H9 (cell line): ENCODE measurements at regions not wholly inside any gene's neighbourhood (a gene's known extent, or its start where the extent isn't known, plus 50 kb on each side); places are given as distances from the start of the nearest gene placed in this dataset.

Source experiments
- DNase-seq: peaks from one replicate; pipeline ENCODE4 v3.0.0-alpha.2; 2017
- H2AFZ ChIP-seq: one replicate; pipeline ENCODE4 v1.6.1; 2013; ENCODE audit warnings: mild to moderate bottlenecking, low read length, control low read depth, moderate library complexity
- H2AK5ac ChIP-seq: 2 replicates; pipeline ENCODE4 v1.6.1; 2013; ENCODE audit warnings: low read length, control low read depth, mixed read lengths; ENCODE audit not compliant: insufficient read length
- H2BK120ac ChIP-seq: one replicate; pipeline ENCODE4 v1.6.1; 2013; ENCODE audit warnings: low read depth, mild to moderate bottlenecking, low read length, control low read depth, inconsistent platforms; ENCODE audit not compliant: poor library complexity, severe bottlenecking
- H2BK12ac ChIP-seq: 2 replicates; pipeline ENCODE4 v1.6.1; 2013; ENCODE audit warnings: low read length, control low read depth, mixed read lengths, low read depth; ENCODE audit not compliant: insufficient read length
- H2BK15ac ChIP-seq: 2 replicates; pipeline ENCODE4 v1.6.1; 2013; ENCODE audit warnings: low read depth, low read length, control low read depth
- H2BK20ac ChIP-seq: one replicate; pipeline ENCODE4 v1.6.1; 2013; ENCODE audit warnings: low read depth, mild to moderate bottlenecking, low read length, control low read depth, inconsistent platforms; ENCODE audit not compliant: poor library complexity, severe bottlenecking
- H2BK5ac ChIP-seq: 2 replicates; pipeline ENCODE4 v1.6.1; 2013; ENCODE audit warnings: low read length, control low read depth, mixed read lengths; ENCODE audit not compliant: insufficient read length
- H3K14ac ChIP-seq: 2 replicates; pipeline ENCODE4 v1.6.1; 2013; ENCODE audit warnings: low read length, control low read depth; ENCODE audit not compliant: insufficient read depth
- H3K18ac ChIP-seq: 2 replicates; pipeline ENCODE4 v1.6.1; 2013; ENCODE audit warnings: low read depth, mild to moderate bottlenecking, mixed read lengths, low read length, control low read depth; ENCODE audit not compliant: insufficient read length
- H3K23ac ChIP-seq: 2 replicates; pipeline ENCODE4 v1.6.1; 2013; ENCODE audit warnings: low read length, control low read depth, mixed read lengths, low read depth; ENCODE audit not compliant: insufficient read length
- H3K23me2 ChIP-seq: 2 replicates; pipeline ENCODE4 v1.6.1; 2013; ENCODE audit warnings: low read depth, mild to moderate bottlenecking, mixed read lengths, low read length, control low read depth; ENCODE audit not compliant: insufficient read length, poor library complexity, severe bottlenecking
- H3K27ac ChIP-seq: 2 replicates; pipeline ENCODE4 v1.5.1; 2013; ENCODE audit warnings: low read length, control low read depth, mixed read lengths, low read depth; ENCODE audit not compliant: insufficient read length
- H3K27me3 ChIP-seq: 2 replicates; pipeline ENCODE4 v1.6.1; 2013; ENCODE audit warnings: low read length, control low read depth, inconsistent platforms; ENCODE audit not compliant: insufficient read depth
- H3K4ac ChIP-seq: 2 replicates; pipeline ENCODE4 v1.6.1; 2013; ENCODE audit warnings: low read depth, mild to moderate bottlenecking, control low read depth, inconsistent platforms, low read length, moderate library complexity
- H3K4me1 ChIP-seq: 2 replicates; pipeline ENCODE4 v1.6.1; 2013; ENCODE audit warnings: low read length, control low read depth, inconsistent platforms; ENCODE audit not compliant: insufficient read depth
- H3K4me2 ChIP-seq: 2 replicates; pipeline ENCODE4 v1.6.1; 2013; ENCODE audit warnings: low read length, control low read depth, mixed read lengths; ENCODE audit not compliant: insufficient read length, insufficient read depth
- H3K56ac ChIP-seq: 2 replicates; pipeline ENCODE4 v1.6.1; 2013; ENCODE audit warnings: low read depth, mild to moderate bottlenecking, mixed read lengths, low read length, control low read depth; ENCODE audit not compliant: insufficient read length
- H3K79me1 ChIP-seq: 2 replicates; pipeline ENCODE4 v1.6.1; 2013; ENCODE audit warnings: low read depth, mild to moderate bottlenecking, moderate library complexity, low read length, control low read depth, inconsistent platforms; ENCODE audit not compliant: insufficient read depth, poor library complexity, severe bottlenecking
- H3K79me2 ChIP-seq: 2 replicates; pipeline ENCODE4 v1.6.1; 2013; ENCODE audit warnings: low read length, control low read depth, inconsistent platforms; ENCODE audit not compliant: insufficient read depth
- H3K9ac ChIP-seq: 2 replicates; pipeline ENCODE4 v1.6.1; 2013; ENCODE audit warnings: low read length, control low read depth, mixed read lengths; ENCODE audit not compliant: insufficient read length; ENCODE audit errors: extremely low read depth
- H3K9me3 ChIP-seq: one replicate; pipeline ENCODE4 v1.6.1; 2013; ENCODE audit warnings: low read depth, low read length, inconsistent platforms; ENCODE audit not compliant: control insufficient read depth
- H3T11ph ChIP-seq: one replicate; pipeline ENCODE4 v1.6.1; 2013; ENCODE audit warnings: mild to moderate bottlenecking, low read length, control low read depth, inconsistent platforms
- H4K20me1 ChIP-seq: one replicate; pipeline ENCODE4 v1.6.1; 2013; ENCODE audit not compliant: control insufficient read depth, insufficient read length, insufficient read depth
- H4K5ac ChIP-seq: 2 replicates; pipeline ENCODE4 v1.6.1; 2013; ENCODE audit warnings: low read depth, mild to moderate bottlenecking, mixed read lengths, low read length, control low read depth; ENCODE audit not compliant: insufficient read length
- H4K8ac ChIP-seq: replicated peaks from 2 replicates; pipeline ENCODE4 v1.6.1; 2013; ENCODE audit warnings: low read length, control low read depth, mixed read lengths, low read depth; ENCODE audit not compliant: insufficient read length
- H4K91ac ChIP-seq: 2 replicates; pipeline ENCODE4 v1.6.1; 2013; ENCODE audit warnings: low read depth, mild to moderate bottlenecking, moderate library complexity, mixed read lengths, low read length, control low read depth; ENCODE audit not compliant: insufficient read length
- H3K27ac Mint-ChIP-seq, 3 experiments: 2 replicates in 2 of 3; 3 replicates in 1 of 3; pipeline ENCODE4 v1.8.0; 2020 to 2021; ENCODE audit warnings: mixed read lengths in 3 of 3, mild to moderate bottlenecking in 1 of 3, moderate library complexity in 1 of 3
- H3K27me3 Mint-ChIP-seq: 2 replicates; pipeline ENCODE4 v1.8.0; 2021; ENCODE audit warnings: low read depth, mild to moderate bottlenecking, moderate library complexity, mixed read lengths
- H3K36me3 Mint-ChIP-seq, 3 experiments: 2 replicates in 2 of 3; 3 replicates in 1 of 3; pipeline ENCODE4 v1.8.0; 2020 to 2021; ENCODE audit warnings: low read depth in 3 of 3, mixed read lengths in 3 of 3; ENCODE audit not compliant: insufficient read depth in 1 of 3
- H3K4me1 Mint-ChIP-seq, 2 experiments: 2 replicates each; pipeline ENCODE4 v1.8.0; 2020; ENCODE audit warnings: mixed read lengths in 2 of 2
- H3K4me3 Mint-ChIP-seq, 2 experiments: 2 replicates in 1 of 2; 3 replicates in 1 of 2; pipeline ENCODE4 v1.8.0; 2020 to 2021; ENCODE audit warnings: mild to moderate bottlenecking in 2 of 2, mixed read lengths in 2 of 2, moderate library complexity in 1 of 2
- H3K9me3 Mint-ChIP-seq, 2 experiments: 2 replicates in 1 of 2; 3 replicates in 1 of 2; pipeline ENCODE4 v1.8.0; 2020; ENCODE audit warnings: mild to moderate bottlenecking in 2 of 2, mixed read lengths in 2 of 2, moderate library complexity in 1 of 2
- WGBS: extraction: QIAGEN DNeasy Blood & Tissue Kit; methylation state at CpG from one replicate; pipeline ENCODE4 v1.1.7; 2013; ENCODE audit warnings: missing lambda C conversion rate, low lambda C conversion rate, mixed read lengths; ENCODE audit not compliant: insufficient read length; ENCODE audit errors: extremely low coverage; 5-methylcytosine and 5-hydroxymethylcytosine counted together
- TF ChIP-seq, protein P1 (sequence below): fragments of 200-600 bp; sonication (generic); conservative IDR thresholded peaks from 3 replicates; pipeline ENCODE4 v1.8.0; 2021; ENCODE audit warnings: antibody characterized with exemption, mild to moderate bottlenecking

DNA sequence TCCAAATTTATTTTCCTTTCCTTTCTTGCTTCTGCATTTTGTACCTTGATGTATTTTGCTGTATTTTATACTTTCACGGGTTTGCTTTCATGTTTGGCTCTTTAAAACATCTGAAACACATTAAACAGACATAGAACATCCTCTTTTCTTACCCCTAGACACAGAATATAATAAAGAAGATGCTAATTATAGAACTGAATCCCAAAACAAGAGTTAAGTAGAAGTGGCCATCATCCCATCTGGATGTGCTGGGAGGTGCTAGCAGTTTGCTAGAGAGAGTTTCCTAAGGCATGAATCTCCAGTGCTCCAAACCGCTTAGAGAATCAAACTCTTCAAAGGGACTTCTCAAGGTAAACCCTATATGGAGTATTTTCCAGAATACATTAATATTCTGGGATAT is 53.9 kb upstream of the GNG12 start:
- Mint-ChIP-seq H3K4me1 (peaks cover 25 to 28% of the 10 kb centered on the region in 2 experiments), H3K27ac (no peak overlapping the region)

More for the DNA sequence above, 53.9 kb upstream of the GNG12 start:
- Histone ChIP-seq H2BK20ac (no peak overlapping the region), H3T11ph (no peak overlapping the region), H3K27ac (no peak overlapping the region), H2BK5ac (no peak overlapping the region), H3K56ac (no peak overlapping the region), H3K4me1 (peaks cover 7% of the 10 kb centered on the region; the same call in 1 of the 2 replicates), H4K8ac (no peak overlapping the region), H2BK120ac (no peak overlapping the region), H2BK15ac (no peak overlapping the region), H4K5ac (no peak overlapping the region), H3K79me2 (no peaks in the 10 kb centered on the region), H4K20me1 (no peaks in the 10 kb centered on the region), H3K4ac (no peak overlapping the region), H3K14ac (no peak overlapping the region), H3K18ac (no peak overlapping the region), H3K23me2 (no peaks in the 10 kb centered on the region), H4K91ac (no peak overlapping the region), H3K27me3 (no peaks in the 10 kb centered on the region), H2BK12ac (no peak overlapping the region), H2AFZ (no peak overlapping the region), H3K79me1 (no peaks in the 10 kb centered on the region), H3K9me3 (no peaks in the 10 kb centered on the region), H3K4me2 (no peak overlapping the region), H2AK5ac (no peak overlapping the region), H3K9ac (no peak overlapping the region), H3K23ac (no peak overlapping the region)
- Mint-ChIP-seq H3K27me3 (peaks cover 1% of the 10 kb centered on the region; the same call in 1 of the 2 replicates), H3K4me3 (no peak overlapping the region), H3K36me3 (no peaks in the 10 kb centered on the region), H3K9me3 (no peaks in the 10 kb centered on the region)
- TF ChIP-seq, protein P1, sequence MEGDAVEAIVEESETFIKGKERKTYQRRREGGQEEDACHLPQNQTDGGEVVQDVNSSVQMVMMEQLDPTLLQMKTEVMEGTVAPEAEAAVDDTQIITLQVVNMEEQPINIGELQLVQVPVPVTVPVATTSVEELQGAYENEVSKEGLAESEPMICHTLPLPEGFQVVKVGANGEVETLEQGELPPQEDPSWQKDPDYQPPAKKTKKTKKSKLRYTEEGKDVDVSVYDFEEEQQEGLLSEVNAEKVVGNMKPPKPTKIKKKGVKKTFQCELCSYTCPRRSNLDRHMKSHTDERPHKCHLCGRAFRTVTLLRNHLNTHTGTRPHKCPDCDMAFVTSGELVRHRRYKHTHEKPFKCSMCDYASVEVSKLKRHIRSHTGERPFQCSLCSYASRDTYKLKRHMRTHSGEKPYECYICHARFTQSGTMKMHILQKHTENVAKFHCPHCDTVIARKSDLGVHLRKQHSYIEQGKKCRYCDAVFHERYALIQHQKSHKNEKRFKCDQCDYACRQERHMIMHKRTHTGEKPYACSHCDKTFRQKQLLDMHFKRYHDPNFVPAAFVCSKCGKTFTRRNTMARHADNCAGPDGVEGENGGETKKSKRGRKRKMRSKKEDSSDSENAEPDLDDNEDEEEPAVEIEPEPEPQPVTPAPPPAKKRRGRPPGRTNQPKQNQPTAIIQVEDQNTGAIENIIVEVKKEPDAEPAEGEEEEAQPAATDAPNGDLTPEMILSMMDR: no peak
- no CpG with 5 or more reads among the region's 2 CpGs for WGBS
- no peak for DNase-seq
